HG02885 (cell line): ENCODE measurements at regions not wholly inside any gene's neighbourhood (a gene's known extent, or its start where the extent isn't known, plus 50 kb on each side); places are given as distances from the start of the nearest gene placed in this dataset.
"Not testable (repeated sequence)": the region's sequence is repeated elsewhere in the genome, so short reads cannot be mapped to it uniquely, and the experiment has no call there.

Source experiments
- ATAC-seq: cut with Tn5 transposase; IDR thresholded peaks from one replicate; pipeline ENCODE4 v1.9.1; 2021; ENCODE audit warnings: mild to moderate bottlenecking; ENCODE audit not compliant: unreplicated experiment, poor library complexity

DNA sequence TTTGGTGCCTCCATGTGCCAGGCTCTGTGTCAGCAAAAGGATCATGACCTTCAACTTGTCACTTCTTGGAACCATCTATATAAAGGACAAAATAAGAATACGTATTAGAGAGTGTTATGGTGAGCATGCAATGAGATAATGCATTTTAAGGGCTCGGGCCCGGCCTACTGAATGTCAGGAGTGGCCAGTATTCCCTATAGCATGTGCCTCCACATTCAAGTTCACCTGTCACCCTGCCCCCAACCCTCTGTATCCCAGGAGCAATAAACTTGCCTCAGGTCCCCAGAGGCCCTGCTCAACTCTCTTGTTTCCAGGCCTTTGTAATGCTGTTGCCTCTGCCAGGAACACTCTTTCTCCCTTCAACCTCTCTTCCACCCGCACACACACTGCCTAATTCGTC, 90.2 kb upstream of the SLC6A11 start:
- no peak for ATAC-seq

DNA sequence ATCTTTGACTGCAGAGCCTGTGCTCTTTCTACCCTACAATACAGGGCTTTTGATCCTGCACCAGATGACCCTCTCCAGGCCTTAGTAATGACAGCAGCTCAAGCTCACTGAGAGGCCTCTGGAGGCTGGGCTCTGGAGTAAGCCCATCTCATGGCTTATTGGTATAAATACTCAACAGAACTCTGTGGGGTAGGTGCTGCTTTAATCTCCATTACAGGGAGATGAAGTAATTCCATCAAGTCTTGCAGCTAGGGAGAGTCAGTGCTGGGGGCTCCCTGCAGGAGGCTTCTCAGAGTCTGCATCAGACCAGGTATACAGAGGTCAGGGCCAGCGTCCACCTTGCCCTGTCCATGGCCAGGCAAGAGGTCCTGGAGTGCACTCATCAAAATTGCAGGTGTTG, 89.2 kb upstream of the SLC6A11 start:
- no peak for ATAC-seq

DNA sequence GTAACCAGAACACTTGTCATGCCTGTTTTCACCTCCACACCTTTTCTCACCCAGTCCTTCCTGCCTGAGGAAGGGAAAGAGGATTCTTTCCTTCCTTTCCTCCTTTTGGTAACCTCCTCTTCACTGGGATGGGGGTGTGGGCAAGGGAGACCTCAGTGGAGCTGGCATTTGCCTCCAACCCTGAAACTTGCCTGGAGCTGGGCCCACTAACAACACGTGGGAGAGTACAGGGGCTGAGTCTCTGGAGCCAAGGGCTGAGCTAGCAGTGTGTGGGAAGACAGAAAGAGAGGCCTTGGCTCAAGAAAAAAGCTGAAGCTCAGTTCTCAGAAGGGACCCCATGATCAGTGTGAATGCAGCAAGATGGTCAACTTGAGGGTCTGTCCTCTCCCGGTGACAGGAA, 86.6 kb upstream of the SLC6A11 start:
- ATAC-seq = no peak

DNA sequence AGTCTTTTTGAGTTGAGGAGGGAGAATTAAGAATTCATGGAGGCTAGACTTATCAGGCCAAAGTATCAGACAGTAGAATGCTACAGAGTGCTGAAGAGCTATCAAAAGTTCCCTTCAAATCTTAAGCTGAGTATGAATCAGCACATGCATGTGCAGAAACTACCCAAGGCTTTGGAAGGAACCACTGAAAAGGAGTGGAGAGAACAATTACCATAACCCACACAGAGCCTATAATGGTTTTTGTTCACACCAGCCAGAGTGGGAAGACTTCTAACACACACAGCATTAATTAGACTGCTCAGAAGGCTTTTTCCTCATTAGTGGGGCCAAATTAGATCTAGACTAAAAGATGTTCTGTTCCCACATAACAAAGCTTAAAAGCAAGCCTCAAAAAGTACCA, 83.7 kb upstream of the SLC6A11 start:
- no peak for ATAC-seq

DNA sequence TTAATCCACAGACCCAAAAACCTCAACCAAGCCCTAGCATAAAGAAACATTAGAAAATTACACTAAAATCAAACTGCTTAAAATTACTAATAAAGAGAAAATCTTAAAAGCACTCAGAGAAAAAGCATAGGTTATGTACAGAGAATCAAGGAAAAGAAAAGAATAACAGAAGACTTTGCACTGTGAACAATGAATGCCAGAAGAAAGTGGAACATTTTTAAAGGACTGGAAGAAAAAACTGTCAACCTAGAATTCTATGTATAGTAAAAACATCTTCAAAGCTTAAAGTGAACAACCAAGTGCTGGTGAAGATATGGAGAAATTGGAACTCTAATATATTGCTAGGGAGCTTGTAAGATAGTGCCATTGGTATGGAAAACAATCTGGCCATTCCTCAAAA, 82.7 kb upstream of the SLC6A11 start:
- no peak for ATAC-seq

DNA sequence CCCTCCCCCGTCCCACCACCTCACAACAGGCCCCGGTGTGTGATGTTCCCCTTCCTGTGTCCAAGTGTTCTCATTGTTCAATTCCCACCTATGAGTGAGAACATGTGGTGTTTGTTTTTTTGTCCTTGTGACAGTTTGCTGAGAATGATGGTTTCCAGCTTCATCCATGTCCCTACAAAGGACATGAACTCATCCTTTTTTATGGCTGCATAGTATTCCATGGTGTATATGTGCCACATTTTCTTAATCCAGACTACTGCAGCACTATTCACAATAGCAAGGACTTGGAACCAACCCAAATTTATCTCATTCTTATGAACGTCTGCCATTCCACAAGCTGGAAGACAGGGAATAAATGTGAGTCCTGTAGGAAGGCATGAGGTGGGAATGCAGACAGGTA, 79.6 kb upstream of the SLC6A11 start:
- not testable (repeated sequence) for ATAC-seq

DNA sequence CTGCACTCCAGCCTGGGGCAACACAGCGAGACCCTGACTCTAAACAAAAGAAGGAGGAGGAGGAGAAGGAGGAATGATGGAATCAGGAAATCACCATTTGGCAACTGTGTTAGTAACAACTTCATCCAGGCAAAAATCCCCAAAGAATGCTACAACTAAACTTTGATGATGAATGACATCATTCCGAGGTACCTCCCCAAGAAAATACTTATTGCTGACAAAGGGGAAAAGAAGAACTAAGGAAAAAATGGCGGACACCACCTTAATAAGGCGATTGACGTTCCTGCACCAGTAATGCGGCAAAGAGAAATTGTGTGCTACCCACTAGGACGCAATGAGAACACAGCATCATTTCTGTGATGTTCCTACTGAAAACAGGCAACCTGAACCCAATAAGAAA, 78.2 kb upstream of the SLC6A11 start:
- no peak for ATAC-seq

DNA sequence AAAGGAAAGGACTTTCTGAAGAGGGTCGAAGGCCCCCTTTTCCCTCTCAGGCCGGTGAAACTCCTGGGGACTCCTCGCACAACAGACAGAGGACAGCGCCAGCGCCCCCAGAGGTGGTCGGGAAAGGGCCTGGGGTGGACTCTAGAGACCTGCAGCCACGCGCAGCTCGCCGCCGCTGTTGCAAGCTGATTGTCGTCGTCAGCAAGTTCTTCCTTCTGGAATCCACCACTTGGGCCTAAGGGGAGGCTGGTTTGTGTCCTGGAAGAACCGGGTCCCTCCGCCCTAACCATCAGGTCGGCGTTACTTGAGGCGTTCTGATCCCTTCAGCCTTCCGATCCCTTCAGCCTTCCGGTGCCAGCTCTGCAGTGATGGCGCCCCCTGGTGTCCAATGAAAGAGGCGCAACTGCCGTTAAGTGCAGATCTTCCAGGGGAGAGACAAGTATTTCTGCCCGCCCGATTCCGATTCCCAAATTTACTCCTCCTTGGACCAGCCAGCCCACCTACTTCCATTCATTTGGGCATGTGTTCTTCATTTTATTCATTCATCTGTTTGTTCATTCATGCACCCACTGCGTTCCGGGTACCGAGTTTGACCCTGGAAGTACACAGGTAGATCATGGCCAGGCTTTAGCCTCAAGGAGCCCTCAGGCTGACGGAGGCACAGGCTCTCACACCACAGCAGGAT, 77.2 kb upstream of the SLC6A11 start:
- ATAC-seq = peak; percentile 44

DNA sequence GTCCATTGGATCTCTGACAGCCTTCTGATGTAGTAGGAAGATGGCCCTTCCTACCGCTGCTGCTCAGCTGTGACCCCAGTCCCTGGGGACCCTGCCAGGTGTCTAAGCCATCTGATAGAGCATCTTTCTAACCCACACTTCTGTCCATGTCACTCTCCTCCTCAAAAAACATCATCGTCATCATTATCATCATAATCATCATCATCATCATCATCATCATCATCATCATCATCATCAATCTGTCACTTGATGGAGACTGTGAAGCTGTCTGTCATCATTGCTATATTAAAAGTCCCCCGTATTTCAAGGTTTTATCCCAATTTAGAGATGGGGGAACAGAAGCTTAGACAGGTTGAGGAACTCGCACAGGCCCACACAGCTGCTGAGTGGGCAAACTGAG, 75.1 kb upstream of the SLC6A11 start:
- ATAC-seq = no peak

DNA sequence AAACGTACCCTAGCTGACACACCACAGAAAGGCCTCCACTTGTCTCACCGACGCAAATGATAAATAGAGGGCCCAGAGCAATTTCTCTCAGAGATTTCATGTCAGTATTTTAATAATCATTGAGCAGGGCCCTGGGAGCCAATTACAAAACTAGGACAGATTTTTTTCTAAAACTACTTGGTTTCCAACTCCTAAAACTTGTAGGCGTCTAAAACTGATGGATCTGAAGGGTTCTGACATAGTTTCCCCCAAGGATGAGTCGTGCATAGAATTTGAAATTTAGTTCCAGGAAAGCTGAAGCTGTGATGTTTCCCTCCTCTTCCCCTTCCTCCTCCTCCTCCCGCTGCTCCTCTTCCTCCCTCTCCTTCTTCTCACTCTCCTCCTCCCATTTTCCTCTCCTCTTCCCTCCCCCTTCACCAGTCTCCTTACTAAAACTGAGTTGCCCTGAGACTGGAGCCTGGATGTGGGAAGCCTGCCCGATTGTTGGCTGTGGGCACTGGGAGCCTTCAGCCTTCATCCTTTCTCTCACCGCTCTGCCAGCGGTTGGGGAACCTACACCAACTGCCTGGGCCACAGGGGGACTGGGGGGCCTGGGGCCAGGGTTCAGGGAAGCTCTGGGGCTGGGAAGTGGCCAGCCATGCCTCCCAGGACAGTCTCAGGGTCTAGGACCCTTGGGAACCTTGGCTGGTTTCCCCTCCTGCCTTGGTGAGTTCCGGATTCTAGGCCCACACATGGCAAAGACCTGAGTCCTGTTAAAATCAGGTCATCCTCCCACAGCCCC, 73.9 kb upstream of the SLC6A11 start:
- no peak for ATAC-seq

DNA sequence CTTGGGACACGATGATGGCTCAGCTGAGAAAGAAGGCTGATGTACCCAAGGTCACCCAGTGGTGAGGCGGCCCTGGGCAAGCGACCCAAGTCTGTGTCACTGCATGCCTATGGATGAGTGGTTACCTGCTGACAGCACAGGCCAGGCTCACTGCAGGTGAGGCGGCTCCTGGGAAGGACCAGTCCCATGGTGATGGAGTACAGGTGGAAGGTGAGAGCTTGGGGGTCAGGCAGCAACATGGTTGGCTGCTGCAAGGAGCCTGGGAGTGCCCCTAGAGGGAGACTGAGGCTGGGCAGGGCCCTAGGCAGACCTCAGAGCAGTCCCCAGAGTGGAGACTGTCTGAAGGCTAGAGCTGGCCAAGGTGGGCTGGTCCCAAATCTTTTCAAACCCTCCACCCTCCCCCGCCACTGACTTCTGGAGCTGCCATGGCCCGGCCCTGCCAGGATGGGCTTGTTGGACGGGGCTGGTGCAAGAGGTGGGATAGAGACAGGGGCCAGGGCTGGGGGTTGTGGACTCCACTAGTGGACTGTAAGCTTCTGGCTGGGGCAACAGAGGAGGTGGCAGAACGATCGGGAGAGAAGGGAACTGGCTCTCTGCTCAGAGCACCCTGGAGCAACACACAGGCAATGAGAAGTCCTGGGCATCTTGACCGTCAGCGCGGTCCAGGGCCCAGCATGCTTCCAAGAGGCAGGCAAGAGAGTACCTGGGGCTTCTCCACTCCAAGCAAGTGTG, 72.5 kb upstream of the SLC6A11 start:
- ATAC-seq = no peak

DNA sequence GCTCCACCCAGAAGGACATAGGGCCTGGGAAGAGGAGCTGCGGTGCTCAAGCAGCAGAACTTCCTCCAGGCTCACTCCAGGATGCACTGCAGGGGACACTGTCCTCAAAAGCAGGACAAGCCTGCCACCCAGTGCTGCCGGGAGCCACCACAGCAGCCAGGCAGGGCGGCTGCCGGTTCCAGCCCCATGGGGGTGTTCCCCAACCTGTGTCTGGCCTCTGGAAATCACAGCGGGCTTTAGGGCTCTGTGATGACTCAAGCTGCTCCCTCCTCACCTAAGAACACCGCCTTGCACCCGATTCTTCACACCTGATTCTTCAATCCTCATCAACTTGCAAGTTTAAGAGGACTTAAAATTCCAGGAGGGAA, 71.9 kb upstream of the SLC6A11 start:
- ATAC-seq = no peak

DNA sequence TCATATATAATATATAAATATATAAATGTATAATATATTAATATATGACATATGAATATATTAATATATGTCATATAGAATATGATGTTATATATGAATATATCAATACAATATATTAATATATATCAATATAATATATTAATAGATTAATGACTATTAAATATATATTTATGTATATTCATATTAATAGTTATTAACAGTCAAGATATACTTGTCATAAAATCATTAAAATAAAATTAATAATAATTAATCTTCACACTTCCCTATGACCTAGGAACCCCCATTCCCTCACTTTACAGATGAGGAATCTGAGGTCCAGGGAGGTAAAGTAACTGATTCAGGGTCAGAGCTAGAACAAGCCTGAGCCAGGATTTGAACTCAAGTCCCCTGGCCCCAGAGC, 70.6 kb upstream of the SLC6A11 start:
- no peak for ATAC-seq

DNA sequence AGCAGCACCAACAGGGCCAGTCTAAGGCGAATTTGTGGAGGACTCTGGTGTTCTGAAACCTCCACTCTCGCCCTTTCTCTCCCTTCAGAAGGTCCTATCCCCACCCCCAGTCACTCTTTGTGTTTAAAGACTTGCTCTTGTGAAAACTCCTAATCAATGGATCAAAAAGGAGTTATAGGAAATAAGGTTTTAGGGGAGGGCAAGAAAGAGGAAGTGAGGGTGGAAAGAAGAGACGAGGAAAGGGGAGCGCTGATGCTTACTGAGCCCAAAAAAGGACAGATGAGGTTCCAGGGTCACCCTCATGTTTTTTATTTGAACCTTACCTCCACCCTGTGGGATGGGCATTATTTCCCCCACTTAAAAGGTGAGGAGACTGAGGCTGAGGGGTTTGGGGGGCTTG, 70.0 kb upstream of the SLC6A11 start:
- ATAC-seq = no peak

DNA sequence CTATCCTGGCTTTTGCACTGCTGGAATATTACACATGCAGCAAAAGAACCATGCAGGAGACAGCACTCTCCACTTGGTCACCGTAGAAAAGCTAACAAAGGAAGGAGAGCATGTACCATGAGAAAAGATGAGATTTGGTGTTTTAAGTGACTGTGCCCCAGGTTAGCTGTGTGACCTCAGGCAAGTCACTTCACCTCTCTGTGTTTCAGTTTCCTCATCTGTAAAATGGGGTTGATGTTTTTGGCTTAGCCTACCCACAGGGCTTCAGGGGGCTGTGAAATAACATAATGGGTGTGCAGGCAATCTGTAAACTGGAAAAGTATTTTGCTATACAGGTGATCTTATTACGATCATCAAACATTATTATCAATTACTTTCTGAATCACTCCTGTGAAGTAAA, 69.3 kb upstream of the SLC6A11 start:
- ATAC-seq = no peak

DNA sequence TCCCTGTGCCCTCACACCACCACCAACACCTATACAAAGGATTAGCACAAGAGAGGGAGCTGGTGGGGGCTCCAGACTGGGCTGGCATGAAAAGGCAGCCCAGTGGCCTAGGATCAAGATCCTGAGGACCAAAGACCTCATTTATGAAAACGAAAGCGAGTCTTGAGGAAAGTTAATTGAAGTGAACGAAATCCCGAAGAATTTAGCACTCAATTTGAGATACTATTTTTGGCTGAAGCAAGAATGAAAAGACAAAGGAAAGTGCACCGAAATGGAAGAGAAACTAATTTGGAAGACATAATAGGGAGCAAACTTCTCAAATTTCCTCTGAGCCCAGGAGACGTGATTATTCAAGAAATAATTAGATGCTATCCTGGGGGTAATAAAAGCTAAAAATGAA, 68.7 kb upstream of the SLC6A11 start:
- ATAC-seq = no peak

DNA sequence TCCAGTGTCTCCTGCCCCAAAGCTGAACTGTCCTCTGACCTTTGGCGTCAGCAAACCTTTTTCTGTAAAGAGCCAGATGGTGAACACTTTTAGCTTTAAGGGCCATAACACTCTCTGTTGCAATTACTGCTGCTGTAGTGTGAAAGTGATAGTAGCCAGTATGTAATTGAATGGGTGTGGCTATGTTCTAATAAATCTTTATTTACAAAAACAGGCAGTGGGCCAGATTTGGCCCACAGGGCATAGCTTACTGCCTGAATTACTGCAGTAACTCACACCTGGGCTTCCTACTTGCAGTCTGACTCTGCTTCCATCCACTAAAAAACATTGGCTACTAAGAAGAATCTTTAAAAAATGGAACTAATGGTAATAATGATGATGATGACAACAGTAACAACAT, 68.0 kb upstream of the SLC6A11 start:
- no peak for ATAC-seq

DNA sequence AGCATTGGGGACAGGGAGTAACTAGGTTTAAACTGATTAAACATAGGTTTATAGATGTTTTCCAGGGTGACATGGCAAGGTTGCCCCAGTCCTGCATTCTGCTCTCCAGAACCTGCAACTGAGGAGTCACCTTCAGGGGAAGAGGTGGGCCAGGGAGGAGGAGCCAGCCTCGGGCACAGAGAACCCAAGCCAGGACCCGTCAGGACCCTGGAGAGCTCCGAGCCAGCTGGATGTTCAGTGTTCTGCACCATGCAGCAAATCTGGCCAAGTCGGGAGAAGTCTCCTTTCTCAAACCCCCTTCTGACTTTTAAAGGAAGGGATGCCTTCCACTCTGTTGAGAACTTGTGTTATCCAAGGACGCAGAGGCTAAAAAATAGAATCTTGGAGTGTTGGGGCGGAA, 62.1 kb upstream of the SLC6A11 start:
- no peak for ATAC-seq

DNA sequence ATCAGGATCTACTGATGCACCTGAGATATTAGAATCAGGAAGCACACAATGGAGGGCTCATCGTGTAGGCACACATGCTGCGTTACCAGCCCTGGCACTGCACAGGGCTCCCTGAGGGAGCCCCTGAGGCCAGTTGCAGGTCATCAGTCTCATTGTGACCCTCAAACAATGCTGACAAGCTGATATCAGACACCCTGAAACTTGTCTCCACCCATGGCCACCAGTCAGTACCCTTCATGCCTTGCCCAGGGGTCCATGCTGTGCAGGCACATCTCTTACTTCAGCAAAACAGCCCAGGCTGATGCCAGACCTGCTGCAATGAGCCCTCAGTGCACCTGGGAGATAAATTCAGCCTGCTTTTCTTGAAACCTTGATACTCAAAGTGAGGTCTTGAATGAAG, 59.5 kb upstream of the SLC6A11 start:
- ATAC-seq = no peak

DNA sequence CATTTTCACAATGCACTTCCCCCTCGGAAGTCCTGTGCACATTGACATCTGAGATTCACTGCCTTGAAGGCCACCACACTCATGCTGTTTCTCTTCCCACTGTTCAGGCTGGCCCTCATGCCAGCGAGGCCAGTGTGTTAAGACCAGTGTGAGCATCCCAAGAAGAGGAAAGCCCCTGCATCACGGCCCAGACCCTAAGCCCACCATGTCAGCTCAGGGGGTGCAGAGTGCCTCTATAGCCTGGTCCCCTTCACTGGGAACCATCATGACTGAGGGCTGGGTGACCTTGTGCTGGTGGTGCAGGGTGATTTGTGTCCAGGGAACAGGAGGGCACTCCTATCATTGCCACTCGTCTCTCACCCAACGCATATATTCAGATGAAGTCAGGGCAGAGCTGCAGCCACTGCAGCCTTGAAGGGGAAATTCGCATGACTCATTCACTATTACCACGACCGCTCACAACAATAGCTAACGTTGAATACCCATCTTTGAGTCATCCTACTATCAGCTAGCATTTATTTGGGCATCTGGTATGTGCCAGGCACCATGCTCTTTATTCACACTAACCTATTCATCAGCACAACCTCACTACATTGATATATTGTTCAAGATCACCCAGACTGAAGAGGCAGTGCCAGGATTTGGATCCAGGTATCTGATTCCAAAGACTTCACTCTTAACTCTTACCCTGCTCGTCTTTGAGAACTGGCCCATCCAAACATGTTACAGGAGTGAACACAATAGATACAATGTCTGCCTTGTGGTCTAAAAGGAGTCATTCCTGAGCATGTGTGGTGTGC, 58.8 kb upstream of the SLC6A11 start:
- ATAC-seq = no peak

DNA sequence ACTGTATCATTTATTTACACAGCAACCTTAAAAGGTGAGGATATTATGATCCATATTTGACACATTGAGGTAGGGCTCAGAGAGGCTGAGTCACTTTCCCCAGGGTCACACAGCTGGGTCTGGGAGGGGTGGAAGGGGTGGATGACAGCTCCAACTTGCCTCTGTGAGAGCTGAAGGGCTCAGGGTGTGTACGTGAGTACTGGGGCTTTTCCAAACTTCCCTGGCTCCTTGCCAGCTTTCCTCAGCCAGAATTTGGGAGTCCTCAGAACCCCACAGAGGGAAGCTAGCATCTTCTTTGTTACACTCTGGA, 58.3 kb upstream of the SLC6A11 start:
- no peak for ATAC-seq
